ENCODE measurements at regions not wholly inside any gene's neighbourhood (a gene's known extent, or its start where the extent isn't known, plus 50 kb on each side); places are given as distances from the start of the nearest gene placed in this dataset.

- Histone ChIP-seq H3K4me2 (no peak overlapping the region), H3K4me3 (no peak overlapping the region), H3K27me3 (peaks cover 24% of the 10 kb centered on the region; the same call in 1 of the 2 replicates), H4K20me1 (no peaks in the 10 kb centered on the region), H3K36me3 (no peaks in the 10 kb centered on the region), H3K9ac (no peak overlapping the region), H3K9me3 (no peaks in the 10 kb centered on the region), H3K27ac (no peak overlapping the region), H3K4me1 (no peaks in the 10 kb centered on the region)
- TF ChIP-seq Cebpa-rat (IDR thresholded peaks at IDR 0.05): no peak
Observed at GRCh38 chrX:80290834-80291233, 129.4 kb upstream of the TENT5D start.

- no peak overlapping the region for H3K4me3 ChIP-seq
- no peak overlapping the region for H3K27ac ChIP-seq
- no peaks in the 10 kb centered on the region for H4K20me1 ChIP-seq
- H3K36me3 ChIP-seq: no peaks in the 10 kb centered on the region
- no peak overlapping the region for H3K9ac ChIP-seq
- no peak for TF ChIP-seq Cebpa-rat (IDR thresholded peaks at IDR 0.05)
- H3K4me1 ChIP-seq: no peaks in the 10 kb centered on the region
- no peaks in the 10 kb centered on the region for H3K9me3 ChIP-seq
- H3K4me2 ChIP-seq: no peak overlapping the region
- H3K27me3 ChIP-seq: peaks cover 30% of the 10 kb centered on the region
Observed at GRCh38 chrX:80293354-80293753, 126.9 kb upstream of the TENT5D start.

GRCh38 chrX:80306007-80306406, 114.2 kb upstream of the TENT5D start:
- peaks cover 64% of the 10 kb centered on the region for H3K27me3 ChIP-seq
- H3K36me3 ChIP-seq: no peaks in the 10 kb centered on the region
- no peak overlapping the region for H3K4me3 ChIP-seq
- H3K4me1 ChIP-seq: no peaks in the 10 kb centered on the region
- H3K9me3 ChIP-seq: peaks cover 15% of the 10 kb centered on the region; the same call in 1 of the 2 replicates
- no peak for TF ChIP-seq Cebpa-rat (IDR thresholded peaks at IDR 0.05)
- H3K9ac ChIP-seq: no peak overlapping the region
- H3K4me2 ChIP-seq: no peak overlapping the region
- no peak overlapping the region for H3K27ac ChIP-seq
- no peaks in the 10 kb centered on the region for H4K20me1 ChIP-seq

- peaks cover 53% of the 10 kb centered on the region for H3K27me3 ChIP-seq
- no peak overlapping the region for H3K4me3 ChIP-seq
- H3K4me1 ChIP-seq: no peaks in the 10 kb centered on the region
- no peak for TF ChIP-seq Cebpa-rat (IDR thresholded peaks at IDR 0.05)
- H3K4me2 ChIP-seq: no peak overlapping the region
- peaks cover 17% of the 10 kb centered on the region for H3K9me3 ChIP-seq
- H3K36me3 ChIP-seq: no peaks in the 10 kb centered on the region
- no peak overlapping the region for H3K9ac ChIP-seq
- H4K20me1 ChIP-seq: no peaks in the 10 kb centered on the region
- H3K27ac ChIP-seq: no peak overlapping the region
Observed at GRCh38 chrX:80312448-80312847, 107.8 kb upstream of the TENT5D start.

- TF ChIP-seq Cebpa-rat (IDR thresholded peaks at IDR 0.05): no peak
- peaks cover 35% of the 10 kb centered on the region for H3K9me3 ChIP-seq
- H3K27ac ChIP-seq: no peak overlapping the region
- no peak overlapping the region for H3K4me3 ChIP-seq
- H3K27me3 ChIP-seq: peaks cover 65% of the 10 kb centered on the region
- no peak overlapping the region for H3K4me2 ChIP-seq
- no peaks in the 10 kb centered on the region for H3K4me1 ChIP-seq
- no peak overlapping the region for H3K9ac ChIP-seq
- no peaks in the 10 kb centered on the region for H3K36me3 ChIP-seq
- no peaks in the 10 kb centered on the region for H4K20me1 ChIP-seq
Observed at GRCh38 chrX:80316526-80316925, 103.7 kb upstream of the TENT5D start.

GRCh38 chrX:80317646-80318045, 102.6 kb upstream of the TENT5D start:
- H3K27ac ChIP-seq: no peak overlapping the region
- H3K27me3 ChIP-seq: peaks cover 58% of the 10 kb centered on the region
- H3K36me3 ChIP-seq: no peaks in the 10 kb centered on the region
- peaks cover 35% of the 10 kb centered on the region for H3K9me3 ChIP-seq
- TF ChIP-seq Cebpa-rat (IDR thresholded peaks at IDR 0.05): no peak
- H3K4me1 ChIP-seq: no peaks in the 10 kb centered on the region
- H4K20me1 ChIP-seq: no peaks in the 10 kb centered on the region
- no peak overlapping the region for H3K4me3 ChIP-seq
- no peak overlapping the region for H3K4me2 ChIP-seq
- H3K9ac ChIP-seq: no peak overlapping the region

GRCh38 chrX:80331285-80331684, 89.0 kb upstream of the TENT5D start:
- H3K4me3 ChIP-seq: no peak overlapping the region
- no peaks in the 10 kb centered on the region for H3K4me1 ChIP-seq
- H3K9me3 ChIP-seq: 0 out of 2 replicates have a peak, but pooled peaks cover 5% of the 10 kb centered on the region
- no peak overlapping the region for H3K4me2 ChIP-seq
- H3K27ac ChIP-seq: no peak overlapping the region
- no peak for TF ChIP-seq Cebpa-rat (IDR thresholded peaks at IDR 0.05)
- H3K9ac ChIP-seq: no peak overlapping the region
- H3K36me3 ChIP-seq: no peaks in the 10 kb centered on the region
- no peaks in the 10 kb centered on the region for H4K20me1 ChIP-seq
- peaks cover 64% of the 10 kb centered on the region for H3K27me3 ChIP-seq

- H3K9ac ChIP-seq: no peak overlapping the region
- H3K4me3 ChIP-seq: no peak overlapping the region
- TF ChIP-seq Cebpa-rat (IDR thresholded peaks at IDR 0.05): no peak
Observed at GRCh38 chrX:80334583-80334982, 85.7 kb upstream of the TENT5D start.

GRCh38 chrX:80335062-80335830, 85.0 kb upstream of the TENT5D start:
- H4K20me1 ChIP-seq: no peaks in the 10 kb centered on the region
- no peak for TF ChIP-seq Cebpa-rat (IDR thresholded peaks at IDR 0.05)
- peaks cover 77% of the 10 kb centered on the region for H3K27me3 ChIP-seq
- H3K27ac ChIP-seq: no peak overlapping the region
- H3K9ac ChIP-seq: no peak overlapping the region
- no peaks in the 10 kb centered on the region for H3K36me3 ChIP-seq
- no peak overlapping the region for H3K4me2 ChIP-seq
- no peak overlapping the region for H3K4me3 ChIP-seq
- 0 out of 2 replicates have a peak, but pooled peaks cover 5% of the 10 kb centered on the region for H3K9me3 ChIP-seq
- H3K4me1 ChIP-seq: no peaks in the 10 kb centered on the region

More at GRCh38 chrX:80334583-80334982, 85.7 kb upstream of the TENT5D start:
- Histone ChIP-seq H3K36me3 (no peaks in the 10 kb centered on the region), H3K4me2 (no peak overlapping the region), H4K20me1 (no peaks in the 10 kb centered on the region), H3K9me3 (0 out of 2 replicates have a peak, but pooled peaks cover 5% of the 10 kb centered on the region), H3K27ac (no peak overlapping the region), H3K27me3 (peaks cover 79% of the 10 kb centered on the region), H3K4me1 (no peaks in the 10 kb centered on the region)

- Histone ChIP-seq H3K4me2 (no peak overlapping the region), H3K36me3 (no peaks in the 10 kb centered on the region), H3K9me3 (peaks cover 3% of the 10 kb centered on the region; the same call in 1 of the 2 replicates), H3K4me3 (no peak overlapping the region), H4K20me1 (no peaks in the 10 kb centered on the region), H3K27ac (no peak overlapping the region), H3K9ac (no peak overlapping the region), H3K27me3 (peaks cover 51% of the 10 kb centered on the region), H3K4me1 (no peaks in the 10 kb centered on the region)
- TF ChIP-seq Cebpa-rat (IDR thresholded peaks at IDR 0.05): no peak
Observed at GRCh38 chrX:80354966-80355465, 65.2 kb upstream of the TENT5D start.
